LNCAP (cell line): ENCODE measurements at regions not wholly inside any gene's neighbourhood (a gene's known extent, or its start where the extent isn't known, plus 50 kb on each side); places are given as distances from the start of the nearest gene placed in this dataset.

Experiments used
- TF ChIP-seq, protein P1 (sequence below): fragments of 450-650 bp; IDR thresholded peaks from 2 replicates; pipeline ENCODE4 v1.5.1; 2017; ENCODE audit warnings: mild to moderate bottlenecking

DNA sequence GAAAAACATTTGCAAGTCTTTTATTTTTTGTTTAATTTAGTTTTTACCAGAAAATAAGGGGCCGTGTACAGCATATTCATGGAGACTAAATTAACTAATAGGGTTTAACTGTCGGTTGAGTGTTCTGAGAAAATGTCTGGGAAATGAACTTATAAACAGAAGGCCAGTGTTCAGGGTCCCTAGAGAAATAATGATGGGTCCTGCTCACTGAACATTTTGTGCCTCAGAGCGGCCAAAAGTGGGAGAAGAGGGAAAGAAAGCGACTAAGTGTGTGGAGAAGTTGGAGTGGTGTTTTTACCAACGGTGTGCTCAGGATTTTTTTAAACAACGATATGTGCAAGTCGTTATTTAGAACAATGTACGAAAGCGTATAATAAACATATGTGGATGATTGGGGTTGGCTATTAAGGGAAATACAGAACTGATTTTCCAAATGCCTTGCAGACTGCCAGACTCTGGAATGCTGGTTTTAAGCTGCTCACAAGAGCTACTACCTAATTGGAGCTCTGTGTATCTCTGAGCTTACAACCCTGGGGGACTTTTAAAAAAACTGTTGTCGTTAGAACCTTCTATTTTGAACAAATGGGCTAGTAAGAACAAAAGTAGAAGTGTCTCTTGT, 166.7 kb downstream of the SLC38A4 start:
- TF ChIP-seq, protein P1, sequence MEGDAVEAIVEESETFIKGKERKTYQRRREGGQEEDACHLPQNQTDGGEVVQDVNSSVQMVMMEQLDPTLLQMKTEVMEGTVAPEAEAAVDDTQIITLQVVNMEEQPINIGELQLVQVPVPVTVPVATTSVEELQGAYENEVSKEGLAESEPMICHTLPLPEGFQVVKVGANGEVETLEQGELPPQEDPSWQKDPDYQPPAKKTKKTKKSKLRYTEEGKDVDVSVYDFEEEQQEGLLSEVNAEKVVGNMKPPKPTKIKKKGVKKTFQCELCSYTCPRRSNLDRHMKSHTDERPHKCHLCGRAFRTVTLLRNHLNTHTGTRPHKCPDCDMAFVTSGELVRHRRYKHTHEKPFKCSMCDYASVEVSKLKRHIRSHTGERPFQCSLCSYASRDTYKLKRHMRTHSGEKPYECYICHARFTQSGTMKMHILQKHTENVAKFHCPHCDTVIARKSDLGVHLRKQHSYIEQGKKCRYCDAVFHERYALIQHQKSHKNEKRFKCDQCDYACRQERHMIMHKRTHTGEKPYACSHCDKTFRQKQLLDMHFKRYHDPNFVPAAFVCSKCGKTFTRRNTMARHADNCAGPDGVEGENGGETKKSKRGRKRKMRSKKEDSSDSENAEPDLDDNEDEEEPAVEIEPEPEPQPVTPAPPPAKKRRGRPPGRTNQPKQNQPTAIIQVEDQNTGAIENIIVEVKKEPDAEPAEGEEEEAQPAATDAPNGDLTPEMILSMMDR: no peak

DNA sequence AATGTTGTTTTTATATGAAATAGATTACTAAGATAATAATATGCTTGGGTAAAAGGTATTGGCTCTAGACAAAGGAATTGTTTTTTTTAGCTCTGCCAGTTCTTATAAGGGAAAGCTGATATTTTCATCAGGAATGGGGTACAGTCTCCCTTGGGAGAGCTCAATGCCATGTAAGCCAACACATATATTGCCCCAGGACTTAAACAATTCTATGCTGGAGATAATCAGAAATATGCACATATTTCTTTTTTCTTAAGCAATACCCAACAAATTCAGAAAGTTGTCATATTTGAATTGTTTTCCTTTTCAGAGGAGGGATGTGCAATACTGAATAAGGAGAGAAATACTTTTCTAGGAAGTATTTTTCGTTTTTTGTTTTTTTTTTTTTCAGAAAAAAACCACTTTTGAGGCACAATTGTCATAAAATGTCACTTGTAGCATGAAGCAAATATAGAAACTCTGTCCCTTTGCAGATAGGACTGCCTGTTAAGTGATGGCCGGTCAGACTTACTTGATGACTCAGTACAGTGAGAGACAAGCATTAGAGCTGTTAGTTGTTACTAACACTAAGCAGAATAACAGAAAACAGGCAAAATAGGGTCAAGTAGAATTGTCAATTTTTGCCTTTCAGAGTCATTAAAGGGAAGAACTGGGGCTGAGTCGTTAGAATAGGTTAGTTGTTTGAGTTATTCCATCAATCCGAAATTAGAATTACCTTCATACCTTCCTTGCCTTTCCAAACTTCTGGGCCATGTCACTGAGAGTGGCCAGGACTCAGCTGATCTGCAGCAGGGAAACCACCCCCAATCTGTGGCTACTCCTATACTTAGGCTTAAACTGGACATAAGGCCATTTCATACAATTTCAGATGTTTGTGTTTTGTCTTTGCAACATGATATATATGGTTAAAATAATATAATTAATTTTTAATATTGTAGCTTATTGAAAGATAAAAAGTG, 168.1 kb downstream of the SLC38A4 start:
- TF ChIP-seq, protein P1: no peak

DNA sequence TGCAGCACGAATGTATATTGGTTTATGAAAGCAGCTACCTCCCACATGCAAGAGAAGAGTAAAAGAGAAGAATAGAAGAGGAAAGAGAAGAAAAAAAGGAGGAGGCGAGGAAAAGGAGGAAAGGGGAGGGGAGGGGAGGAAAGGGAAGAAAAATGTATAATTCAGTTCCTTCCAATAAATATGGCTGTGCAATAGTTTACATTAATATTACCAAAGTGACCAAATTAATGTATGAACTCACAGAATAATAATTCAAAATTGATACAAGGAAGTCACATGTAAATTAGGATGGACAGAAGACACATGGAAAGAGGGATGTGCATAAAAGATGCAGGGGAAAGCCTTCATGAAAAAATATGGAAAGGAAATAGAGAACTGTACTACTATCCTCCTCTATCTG, 172.5 kb downstream of the SLC38A4 start:
- TF ChIP-seq, protein P1: no peak

- TF ChIP-seq, protein P1: no peak
These were observed 173.1 kb downstream of the SLC38A4 start for GRCh38 chr12:46652692-46653091.

- TF ChIP-seq, protein P1: no peak
These were observed 175.1 kb downstream of the SLC38A4 start for GRCh38 chr12:46650688-46651087.

DNA sequence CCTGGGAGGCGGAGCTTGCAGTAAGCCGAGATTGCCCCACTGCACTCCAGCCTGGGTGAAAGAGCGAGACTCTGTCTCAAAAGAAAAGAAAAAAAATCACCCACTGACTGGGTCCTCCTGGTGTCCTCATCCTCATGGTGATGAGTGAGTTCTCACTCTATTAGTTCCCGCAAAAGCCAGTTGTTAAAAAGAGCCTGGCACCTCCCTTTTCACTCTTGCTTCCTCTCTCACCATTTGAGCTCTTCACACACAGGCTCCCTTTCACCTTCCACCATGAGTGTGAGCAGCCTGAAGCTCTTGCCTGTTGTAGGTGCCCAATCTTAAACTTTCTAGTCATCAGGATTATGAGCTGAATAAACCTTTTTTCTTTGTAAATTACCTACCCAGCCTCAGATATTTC, 176.4 kb downstream of the SLC38A4 start:
- TF ChIP-seq, protein P1: no peak

DNA sequence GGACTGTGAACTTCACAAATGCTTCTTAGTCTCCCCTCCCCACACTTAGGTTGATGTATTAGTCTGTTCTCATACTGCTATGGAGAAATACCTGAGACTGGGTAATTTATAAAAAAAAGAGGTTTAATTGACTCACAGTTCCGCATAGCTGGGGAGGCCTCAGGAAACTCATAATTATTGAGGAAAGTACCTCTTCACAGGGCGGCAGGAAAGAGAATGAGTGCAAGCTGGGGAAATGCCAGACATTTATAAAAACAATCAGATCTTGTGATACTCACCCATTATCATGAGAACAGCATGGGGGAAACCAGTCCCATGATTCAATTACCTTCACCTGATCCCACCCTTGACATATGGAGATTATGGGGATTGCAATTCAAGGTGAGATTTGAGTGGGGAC, 178.8 kb downstream of the SLC38A4 start:
- TF ChIP-seq, protein P1: no peak
